ENCODE measurements at regions not wholly inside any gene's neighbourhood (a gene's known extent, or its start where the extent isn't known, plus 50 kb on each side); places are given as distances from the start of the nearest gene placed in this dataset.
A peak's percentile ranks its signal among the peaks of the same experiment; 100 is the strongest.

DNA sequence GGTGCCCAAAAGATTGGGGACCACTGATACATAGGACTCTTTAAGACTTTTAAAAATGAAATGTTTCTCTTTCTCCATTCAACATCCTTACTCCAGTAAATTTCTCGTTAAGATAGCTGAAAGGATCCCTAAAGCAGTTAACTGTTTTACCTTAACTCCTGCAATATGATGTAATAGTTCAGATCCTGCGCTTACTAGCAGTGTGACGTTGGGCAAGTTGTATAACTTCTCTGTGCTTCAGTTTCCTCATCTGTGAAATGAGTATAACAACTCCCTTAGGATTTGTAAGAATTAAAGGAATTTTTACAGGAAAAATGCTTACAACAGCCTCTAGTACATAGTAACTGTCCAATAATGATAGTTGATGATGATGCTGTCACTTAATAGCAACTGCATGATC is 158.9 kb downstream of the TANC2 start:
- Histone ChIP-seq H3K4me1 (ENCODE audit: control insufficient read depth, insufficient read depth, low read length) (no peaks in the 10 kb centered on the region), H3K27me3 (ENCODE audit: control insufficient read depth, insufficient read depth, low read length) (no peaks in the 10 kb centered on the region), H3K27ac (ENCODE audit: low read length) (no peak overlapping the region), H3K9me3 (replicated peaks; ENCODE audit: control insufficient read depth, low read depth, low read length) (no peaks in the 10 kb centered on the region), H3K4me3 (ENCODE audit: low read length) (no peak overlapping the region), H3K36me3 (ENCODE audit: control insufficient read depth, insufficient read depth, low read length) (no peaks in the 10 kb centered on the region)
- 100% methylated on average over 1 of the region's 3 CpGs for WGBS (ENCODE audit: insufficient coverage)
- no peak for DNase-seq

DNA sequence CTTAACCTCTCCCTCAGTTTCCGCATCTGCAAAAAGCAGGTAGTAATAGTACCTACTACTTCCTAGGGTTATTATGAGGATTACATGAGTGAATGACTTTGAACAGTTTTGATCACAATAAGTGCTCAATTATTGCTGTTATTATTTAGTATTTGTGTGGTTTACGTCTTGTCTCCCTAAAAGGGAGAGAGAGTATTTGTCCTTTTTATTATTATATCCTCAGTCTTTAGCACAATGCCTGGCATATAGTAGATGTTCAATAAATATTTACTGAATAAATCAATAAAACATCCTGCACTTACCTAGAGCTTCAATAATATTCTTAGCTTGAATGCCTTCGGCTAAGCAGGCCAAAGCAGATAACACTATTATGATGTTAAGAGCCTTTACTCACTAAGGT is 160.0 kb downstream of the TANC2 start:
- H3K9me3 ChIP-seq (replicated peaks; ENCODE audit: control insufficient read depth, low read depth, low read length): no peaks in the 10 kb centered on the region
- no peaks in the 10 kb centered on the region for H3K27me3 ChIP-seq (ENCODE audit: control insufficient read depth, insufficient read depth, low read length)
- no peak for DNase-seq
- no CpG with 5 or more reads among the region's 3 CpGs for WGBS (ENCODE audit: insufficient coverage)
- no peak overlapping the region for H3K4me3 ChIP-seq (ENCODE audit: low read length)
- H3K4me1 ChIP-seq (ENCODE audit: control insufficient read depth, insufficient read depth, low read length): no peaks in the 10 kb centered on the region
- no peaks in the 10 kb centered on the region for H3K36me3 ChIP-seq (ENCODE audit: control insufficient read depth, insufficient read depth, low read length)
- no peak overlapping the region for H3K27ac ChIP-seq (ENCODE audit: low read length)

DNA sequence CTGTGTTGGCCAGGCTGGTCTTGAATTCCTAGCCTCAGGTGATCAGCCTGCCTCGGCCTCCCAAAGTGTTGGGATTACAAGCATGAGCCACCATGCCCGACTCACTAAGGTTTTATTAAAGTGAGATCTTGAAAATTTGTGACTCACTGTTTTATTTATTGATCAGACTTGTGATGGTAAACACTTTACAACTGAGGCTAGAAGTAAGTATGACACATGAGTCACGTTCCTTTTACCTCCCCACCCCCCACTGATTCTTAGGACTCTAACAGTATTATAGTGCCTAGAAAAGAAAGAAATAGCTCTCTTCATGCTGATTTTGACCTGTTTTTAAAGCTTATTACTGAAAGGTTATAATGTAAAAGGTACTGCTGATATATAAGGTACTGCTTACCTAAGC is 160.6 kb downstream of the TANC2 start:
- no peak overlapping the region for H3K27ac ChIP-seq (ENCODE audit: low read length)
- H3K36me3 ChIP-seq (ENCODE audit: control insufficient read depth, insufficient read depth, low read length): no peaks in the 10 kb centered on the region
- 100% methylated on average over 1 of the region's 3 CpGs for WGBS (ENCODE audit: insufficient coverage)

DNA sequence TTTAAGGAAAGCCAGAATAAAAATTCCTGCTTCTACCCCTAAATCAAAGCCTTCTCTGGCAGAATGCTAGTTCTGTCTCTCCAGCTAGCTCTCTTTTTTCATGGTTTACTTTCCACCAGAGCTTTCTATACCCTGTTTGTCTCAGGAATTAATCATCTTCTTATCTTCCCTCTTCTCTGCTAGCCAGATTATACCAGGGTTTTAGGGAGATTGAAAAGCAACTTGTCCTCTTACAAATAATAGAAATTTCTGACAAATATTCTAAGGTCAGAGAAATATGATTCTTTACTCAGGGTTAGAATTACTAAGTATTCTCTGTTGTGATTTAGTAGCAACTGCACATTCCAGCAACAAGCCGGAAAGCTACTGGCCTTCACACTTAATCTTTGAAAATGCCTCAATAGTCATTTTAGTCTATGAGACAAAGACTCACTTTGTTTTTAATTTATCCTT is 166.4 kb downstream of the TANC2 start:
- no CpG with 5 or more reads among the region's 1 CpG for WGBS (ENCODE audit: insufficient coverage)
- peaks cover 4% of the 10 kb centered on the region for H3K4me1 ChIP-seq (ENCODE audit: control insufficient read depth, insufficient read depth, low read length)
- no peaks in the 10 kb centered on the region for H3K36me3 ChIP-seq (ENCODE audit: control insufficient read depth, insufficient read depth, low read length)
- H3K4me3 ChIP-seq (ENCODE audit: low read length): no peak overlapping the region
- peak overlapping the region; percentile 80 for H3K27ac ChIP-seq (ENCODE audit: low read length)
- DNase-seq: peak; percentile 63
- no peaks in the 10 kb centered on the region for H3K9me3 ChIP-seq (replicated peaks; ENCODE audit: control insufficient read depth, low read depth, low read length)
- H3K27me3 ChIP-seq (ENCODE audit: control insufficient read depth, insufficient read depth, low read length): no peaks in the 10 kb centered on the region

More for the DNA sequence above, 160.6 kb downstream of the TANC2 start:
- DNase-seq: no peak
- Histone ChIP-seq H3K4me3 (ENCODE audit: low read length) (no peak overlapping the region), H3K9me3 (replicated peaks; ENCODE audit: control insufficient read depth, low read depth, low read length) (no peaks in the 10 kb centered on the region), H3K4me1 (ENCODE audit: control insufficient read depth, insufficient read depth, low read length) (no peaks in the 10 kb centered on the region), H3K27me3 (ENCODE audit: control insufficient read depth, insufficient read depth, low read length) (no peaks in the 10 kb centered on the region)

DNA sequence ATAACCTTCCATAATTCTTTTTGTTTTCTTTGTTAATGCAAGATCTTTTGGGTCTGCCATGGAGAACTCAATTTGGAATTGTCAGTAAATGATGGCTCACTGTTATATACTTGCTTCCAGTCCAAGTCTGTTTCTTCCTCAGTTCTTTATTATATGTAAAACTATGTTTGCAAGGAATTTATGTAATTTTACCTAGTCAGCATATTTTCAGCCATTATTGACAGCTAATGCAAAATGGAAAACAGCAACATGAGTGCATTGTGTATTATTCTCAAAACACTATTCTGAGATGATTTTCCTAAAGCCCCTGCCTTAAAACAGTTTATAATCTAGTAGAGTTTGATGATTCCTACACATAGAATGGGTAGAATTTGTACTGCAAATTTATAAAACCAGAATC is 167.5 kb downstream of the TANC2 start:
- no peak for DNase-seq
- H3K36me3 ChIP-seq (ENCODE audit: control insufficient read depth, insufficient read depth, low read length): no peaks in the 10 kb centered on the region
- peaks cover 4% of the 10 kb centered on the region for H3K4me1 ChIP-seq (ENCODE audit: control insufficient read depth, insufficient read depth, low read length)
- no peaks in the 10 kb centered on the region for H3K9me3 ChIP-seq (replicated peaks; ENCODE audit: control insufficient read depth, low read depth, low read length)
- no peak overlapping the region for H3K27ac ChIP-seq (ENCODE audit: low read length)
- no peak overlapping the region for H3K4me3 ChIP-seq (ENCODE audit: low read length)
- no peaks in the 10 kb centered on the region for H3K27me3 ChIP-seq (ENCODE audit: control insufficient read depth, insufficient read depth, low read length)

DNA sequence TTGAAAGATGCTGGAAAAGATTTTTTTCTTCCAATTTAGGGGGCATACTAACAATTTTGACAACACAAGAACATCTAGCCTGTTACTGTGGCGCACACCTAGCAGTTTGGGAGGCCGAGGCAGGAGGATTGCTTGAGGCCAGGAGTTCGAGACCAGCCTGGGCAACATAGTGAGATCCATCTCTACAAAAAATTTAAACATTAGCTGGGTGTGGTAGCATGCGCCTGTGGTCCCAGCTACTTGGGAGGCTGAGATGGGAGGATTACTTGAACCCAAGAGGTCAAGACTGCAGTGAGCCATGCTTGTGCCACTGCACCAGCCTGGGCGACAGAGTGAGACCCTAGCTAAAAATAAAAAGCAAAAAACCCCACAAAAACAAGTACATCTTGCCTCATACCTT is 168.8 kb downstream of the TANC2 start:
- 100% methylated on average over 1 of the region's 5 CpGs for WGBS (ENCODE audit: insufficient coverage)
- no peak for DNase-seq
- H3K36me3 ChIP-seq (ENCODE audit: control insufficient read depth, insufficient read depth, low read length): no peaks in the 10 kb centered on the region
- peaks cover 8% of the 10 kb centered on the region for H3K4me1 ChIP-seq (ENCODE audit: control insufficient read depth, insufficient read depth, low read length)
- no peak overlapping the region for H3K4me3 ChIP-seq (ENCODE audit: low read length)
- H3K27me3 ChIP-seq (ENCODE audit: control insufficient read depth, insufficient read depth, low read length): no peaks in the 10 kb centered on the region
- H3K9me3 ChIP-seq (replicated peaks; ENCODE audit: control insufficient read depth, low read depth, low read length): no peaks in the 10 kb centered on the region
- H3K27ac ChIP-seq (ENCODE audit: low read length): no peak overlapping the region

DNA sequence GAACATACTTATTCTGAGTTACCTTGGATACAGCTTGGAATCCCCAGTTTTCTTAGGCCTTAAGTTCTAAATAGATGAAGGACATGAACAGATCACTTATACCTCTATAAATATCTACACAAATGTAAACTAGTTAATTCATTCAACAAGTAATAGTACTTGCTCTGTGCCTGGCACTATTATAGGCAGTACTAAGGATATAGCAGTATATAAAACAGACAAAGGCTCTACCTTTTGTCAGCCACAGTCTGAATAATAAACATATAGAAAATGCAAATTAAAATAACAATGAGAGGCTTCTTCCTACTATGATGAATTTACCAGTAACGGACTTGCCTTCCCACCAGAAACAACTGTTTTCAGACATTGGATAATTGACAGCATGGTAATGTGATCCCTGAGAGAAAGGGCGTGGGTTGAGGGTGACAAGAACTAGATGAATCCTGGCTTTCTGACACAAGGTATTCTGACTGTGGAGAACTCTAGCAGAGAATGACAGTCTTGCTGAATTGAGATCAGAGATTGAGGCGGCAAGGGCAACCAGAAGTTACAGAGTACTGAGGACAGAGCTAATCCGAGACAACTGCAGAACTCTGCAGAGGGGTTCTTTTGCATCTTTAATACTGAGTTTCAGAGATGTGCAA is 170.5 kb downstream of the TANC2 start:
- DNase-seq: peak; percentile 31
- 78% methylated on average over 2 of the region's 4 CpGs for WGBS (ENCODE audit: insufficient coverage)
- Histone ChIP-seq H3K4me3 (ENCODE audit: low read length) (no peak overlapping the region), H3K4me1 (ENCODE audit: control insufficient read depth, insufficient read depth, low read length) (peaks cover 11% of the 10 kb centered on the region), H3K9me3 (replicated peaks; ENCODE audit: control insufficient read depth, low read depth, low read length) (no peaks in the 10 kb centered on the region), H3K27me3 (ENCODE audit: control insufficient read depth, insufficient read depth, low read length) (no peaks in the 10 kb centered on the region), H3K36me3 (ENCODE audit: control insufficient read depth, insufficient read depth, low read length) (no peaks in the 10 kb centered on the region), H3K27ac (ENCODE audit: low read length) (no peak overlapping the region)

DNA sequence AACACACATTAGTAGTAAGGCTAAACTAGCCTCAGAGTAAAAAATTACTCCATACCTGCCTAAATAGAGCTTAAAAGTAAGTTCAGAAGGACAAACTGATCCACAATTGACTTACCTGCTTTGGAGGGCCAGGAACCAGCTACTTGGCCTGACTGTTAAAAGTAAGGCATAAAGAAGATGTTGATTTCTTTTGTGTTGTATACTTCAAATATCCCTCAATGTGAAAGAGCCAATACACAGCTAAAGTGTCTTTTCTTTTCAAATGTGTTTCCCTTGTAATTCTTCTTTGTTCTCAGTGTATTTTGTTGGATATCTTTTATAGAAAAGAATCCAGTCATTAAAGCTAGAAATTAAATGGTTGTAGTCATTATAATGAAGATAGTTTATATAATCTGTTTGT is 171.1 kb downstream of the TANC2 start:
- no peak overlapping the region for H3K4me3 ChIP-seq (ENCODE audit: low read length)
- peaks cover 11% of the 10 kb centered on the region for H3K4me1 ChIP-seq (ENCODE audit: control insufficient read depth, insufficient read depth, low read length)
- no peak for DNase-seq
- H3K27me3 ChIP-seq (ENCODE audit: control insufficient read depth, insufficient read depth, low read length): no peaks in the 10 kb centered on the region
- no peak overlapping the region for H3K27ac ChIP-seq (ENCODE audit: low read length)
- no peaks in the 10 kb centered on the region for H3K36me3 ChIP-seq (ENCODE audit: control insufficient read depth, insufficient read depth, low read length)
- H3K9me3 ChIP-seq (replicated peaks; ENCODE audit: control insufficient read depth, low read depth, low read length): no peaks in the 10 kb centered on the region

DNA sequence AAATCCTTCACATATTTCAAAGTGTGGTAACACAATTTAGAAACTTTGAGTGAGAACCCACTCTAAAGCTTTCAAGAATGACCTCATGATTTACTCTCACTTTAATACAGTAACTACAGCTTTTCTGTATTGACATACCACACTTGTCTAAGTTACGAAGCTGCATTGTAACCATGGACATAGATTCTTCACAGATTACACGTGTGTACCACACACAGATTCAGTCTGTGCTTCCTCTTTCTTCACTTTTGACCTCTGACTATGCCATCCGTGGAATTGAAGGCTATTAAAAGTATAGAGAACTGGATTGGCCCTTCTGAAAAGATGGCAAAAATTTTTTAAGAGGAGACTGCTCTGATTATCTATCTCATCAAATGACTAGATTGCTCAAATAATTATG is 172.7 kb downstream of the TANC2 start:
- H3K27me3 ChIP-seq (ENCODE audit: control insufficient read depth, insufficient read depth, low read length): no peaks in the 10 kb centered on the region
- peak; percentile 22 for DNase-seq
- no peak overlapping the region for H3K27ac ChIP-seq (ENCODE audit: low read length)
- no peaks in the 10 kb centered on the region for H3K9me3 ChIP-seq (replicated peaks; ENCODE audit: control insufficient read depth, low read depth, low read length)
- no peak overlapping the region for H3K4me3 ChIP-seq (ENCODE audit: low read length)
- H3K4me1 ChIP-seq (ENCODE audit: control insufficient read depth, insufficient read depth, low read length): peaks cover 11% of the 10 kb centered on the region
- no peaks in the 10 kb centered on the region for H3K36me3 ChIP-seq (ENCODE audit: control insufficient read depth, insufficient read depth, low read length)
- WGBS (ENCODE audit: insufficient coverage): no CpG with 5 or more reads among the region's 3 CpGs

DNA sequence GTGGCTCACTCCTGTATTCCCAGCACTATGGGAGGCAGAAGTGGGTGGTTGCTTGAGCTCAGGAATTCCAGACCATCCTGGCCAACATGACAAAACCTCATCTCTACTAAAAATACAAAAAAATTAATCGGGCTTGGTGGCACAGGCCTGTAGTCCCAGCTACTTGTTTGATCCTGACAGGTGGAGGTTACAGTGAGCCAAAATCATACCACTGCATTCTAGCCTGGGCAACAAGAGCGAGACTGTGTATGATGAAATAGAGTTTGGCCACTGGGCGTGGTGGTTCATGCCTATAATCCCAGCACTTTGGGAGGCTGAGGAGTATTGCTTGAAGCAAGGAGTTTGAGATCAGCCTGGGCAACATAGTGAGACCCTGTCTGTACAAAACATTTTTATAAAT is 173.3 kb downstream of the TANC2 start:
- Histone ChIP-seq H3K4me1 (ENCODE audit: control insufficient read depth, insufficient read depth, low read length) (peaks cover 11% of the 10 kb centered on the region), H3K27ac (ENCODE audit: low read length) (no peak overlapping the region), H3K27me3 (ENCODE audit: control insufficient read depth, insufficient read depth, low read length) (no peaks in the 10 kb centered on the region), H3K4me3 (ENCODE audit: low read length) (no peak overlapping the region), H3K36me3 (ENCODE audit: control insufficient read depth, insufficient read depth, low read length) (no peaks in the 10 kb centered on the region), H3K9me3 (replicated peaks; ENCODE audit: control insufficient read depth, low read depth, low read length) (no peaks in the 10 kb centered on the region)
- 95% methylated on average over 2 of the region's 3 CpGs for WGBS (ENCODE audit: insufficient coverage)
- DNase-seq: peak; percentile 10

DNA sequence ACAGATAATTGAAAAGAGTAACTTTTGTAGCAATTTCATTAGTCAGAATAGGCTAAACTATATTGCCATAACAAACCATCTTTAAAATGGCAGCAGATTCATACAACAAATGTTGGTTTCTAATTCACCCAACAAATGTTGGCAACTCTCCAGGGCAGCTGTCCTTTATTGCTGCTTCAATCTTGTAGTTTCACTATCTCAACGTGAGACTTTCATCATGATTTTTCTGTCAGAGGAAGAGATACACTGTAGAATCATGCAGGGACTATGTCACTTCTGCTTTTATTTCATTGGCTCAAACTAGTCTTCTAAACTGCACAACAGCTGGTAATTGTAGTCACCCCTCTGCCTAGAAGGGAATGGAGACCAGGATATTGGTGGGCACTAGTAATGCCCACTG is 174.2 kb downstream of the TANC2 start:
- H3K27ac ChIP-seq (ENCODE audit: low read length): peak overlapping the region; percentile 32
- H3K27me3 ChIP-seq (ENCODE audit: control insufficient read depth, insufficient read depth, low read length): no peaks in the 10 kb centered on the region
- DNase-seq: peak; percentile 83
- no peak overlapping the region for H3K4me3 ChIP-seq (ENCODE audit: low read length)
- H3K4me1 ChIP-seq (ENCODE audit: control insufficient read depth, insufficient read depth, low read length): peaks cover 11% of the 10 kb centered on the region
- H3K9me3 ChIP-seq (replicated peaks; ENCODE audit: control insufficient read depth, low read depth, low read length): no peaks in the 10 kb centered on the region
- no CpG with 5 or more reads among the region's 1 CpG for WGBS (ENCODE audit: insufficient coverage)
- H3K36me3 ChIP-seq (ENCODE audit: control insufficient read depth, insufficient read depth, low read length): no peaks in the 10 kb centered on the region

Measured in muscle of leg (tissue), 3 donors.